Ishikawa (cell line): ENCODE measurements at regions not wholly inside any gene's neighbourhood (a gene's known extent, or its start where the extent isn't known, plus 50 kb on each side); places are given as distances from the start of the nearest gene placed in this dataset.

Source experiments
- CEBPB ChIP-seq: IDR thresholded peaks from 2 replicates; pipeline ENCODE4 v1.6.1; 2012
- CREB1 ChIP-seq: IDR thresholded peaks from 2 replicates; pipeline ENCODE4 v1.6.1; 2012; ENCODE audit warnings: low read depth
- EGR1 ChIP-seq: IDR thresholded peaks from 2 replicates; pipeline ENCODE4 v1.6.1; 2012
- EP300 ChIP-seq: IDR thresholded peaks from 2 replicates; pipeline ENCODE4 v1.6.1; 2012; ENCODE audit warnings: borderline replicate concordance
- FOXM1 ChIP-seq: IDR thresholded peaks from 2 replicates; pipeline ENCODE4 v1.6.1; 2012; ENCODE audit warnings: low read depth, borderline replicate concordance
- NFIC ChIP-seq: IDR thresholded peaks from 2 replicates; pipeline ENCODE4 v1.6.1; 2012
- RAD21 ChIP-seq: IDR thresholded peaks from 2 replicates; pipeline ENCODE4 v1.6.1; 2012; ENCODE audit warnings: low read depth
- TAF1 ChIP-seq: IDR thresholded peaks from 2 replicates; pipeline ENCODE4 v1.6.1; 2012; ENCODE audit warnings: low read depth, mild to moderate bottlenecking
- TCF12 ChIP-seq: IDR thresholded peaks from 2 replicates; pipeline ENCODE4 v1.6.1; 2012; ENCODE audit warnings: low read depth
- TEAD4 ChIP-seq: IDR thresholded peaks from 2 replicates; pipeline ENCODE4 v1.6.1; 2012
- USF1 ChIP-seq: IDR thresholded peaks from 2 replicates; pipeline ENCODE4 v1.6.1; 2012
- YY1 ChIP-seq: IDR thresholded peaks from 2 replicates; pipeline ENCODE4 v1.6.1; 2012; ENCODE audit warnings: low read depth
- ZBTB7A ChIP-seq: IDR thresholded peaks from 2 replicates; pipeline ENCODE4 v1.6.1; 2012; ENCODE audit warnings: low read depth
- TF ChIP-seq, protein P1 (sequence below): IDR thresholded peaks from 2 replicates; pipeline ENCODE4 v1.6.1; 2012
- TF ChIP-seq, protein P2 (sequence below): IDR thresholded peaks from 2 replicates; pipeline ENCODE4 v1.6.1; 2012; ENCODE audit warnings: low read depth, mild to moderate bottlenecking

GRCh38 chr16:73872856-73873255 lies 423.8 kb upstream of the PSMD7 start:
- TF ChIP-seq RAD21, result no peak
- no peak for TF ChIP-seq CEBPB
- no peak for TF ChIP-seq NFIC
- TF ChIP-seq FOXM1, result no peak
- no peak for TF ChIP-seq TAF1
- TF ChIP-seq TCF12, result no peak
- no peak for TF ChIP-seq TEAD4
- no peak for TF ChIP-seq EP300
- TF ChIP-seq YY1, result no peak
- TF ChIP-seq, protein P1, sequence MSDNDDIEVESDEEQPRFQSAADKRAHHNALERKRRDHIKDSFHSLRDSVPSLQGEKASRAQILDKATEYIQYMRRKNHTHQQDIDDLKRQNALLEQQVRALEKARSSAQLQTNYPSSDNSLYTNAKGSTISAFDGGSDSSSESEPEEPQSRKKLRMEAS, result no peak
- TF ChIP-seq, protein P2, sequence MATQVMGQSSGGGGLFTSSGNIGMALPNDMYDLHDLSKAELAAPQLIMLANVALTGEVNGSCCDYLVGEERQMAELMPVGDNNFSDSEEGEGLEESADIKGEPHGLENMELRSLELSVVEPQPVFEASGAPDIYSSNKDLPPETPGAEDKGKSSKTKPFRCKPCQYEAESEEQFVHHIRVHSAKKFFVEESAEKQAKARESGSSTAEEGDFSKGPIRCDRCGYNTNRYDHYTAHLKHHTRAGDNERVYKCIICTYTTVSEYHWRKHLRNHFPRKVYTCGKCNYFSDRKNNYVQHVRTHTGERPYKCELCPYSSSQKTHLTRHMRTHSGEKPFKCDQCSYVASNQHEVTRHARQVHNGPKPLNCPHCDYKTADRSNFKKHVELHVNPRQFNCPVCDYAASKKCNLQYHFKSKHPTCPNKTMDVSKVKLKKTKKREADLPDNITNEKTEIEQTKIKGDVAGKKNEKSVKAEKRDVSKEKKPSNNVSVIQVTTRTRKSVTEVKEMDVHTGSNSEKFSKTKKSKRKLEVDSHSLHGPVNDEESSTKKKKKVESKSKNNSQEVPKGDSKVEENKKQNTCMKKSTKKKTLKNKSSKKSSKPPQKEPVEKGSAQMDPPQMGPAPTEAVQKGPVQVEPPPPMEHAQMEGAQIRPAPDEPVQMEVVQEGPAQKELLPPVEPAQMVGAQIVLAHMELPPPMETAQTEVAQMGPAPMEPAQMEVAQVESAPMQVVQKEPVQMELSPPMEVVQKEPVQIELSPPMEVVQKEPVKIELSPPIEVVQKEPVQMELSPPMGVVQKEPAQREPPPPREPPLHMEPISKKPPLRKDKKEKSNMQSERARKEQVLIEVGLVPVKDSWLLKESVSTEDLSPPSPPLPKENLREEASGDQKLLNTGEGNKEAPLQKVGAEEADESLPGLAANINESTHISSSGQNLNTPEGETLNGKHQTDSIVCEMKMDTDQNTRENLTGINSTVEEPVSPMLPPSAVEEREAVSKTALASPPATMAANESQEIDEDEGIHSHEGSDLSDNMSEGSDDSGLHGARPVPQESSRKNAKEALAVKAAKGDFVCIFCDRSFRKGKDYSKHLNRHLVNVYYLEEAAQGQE, result no peak

- TF ChIP-seq FOXM1 (no peak), NFIC (no peak), CREB1 (no peak), EGR1 (no peak), RAD21 (no peak), TCF12 (no peak), CEBPB (no peak), ZBTB7A (no peak), USF1 (no peak), TAF1 (no peak), TEAD4 (no peak), EP300 (no peak), YY1 (no peak)
- TF ChIP-seq, protein P2, result no peak
- TF ChIP-seq, protein P1, result no peak
Measured at GRCh38 chr16:73871088-73871733, 425.4 kb upstream of the PSMD7 start.

- no peak for TF ChIP-seq ZBTB7A
- TF ChIP-seq, protein P1, result no peak
- TF ChIP-seq CREB1, result no peak
- no peak for TF ChIP-seq EP300
- TF ChIP-seq FOXM1, result no peak
- TF ChIP-seq TCF12, result no peak
- TF ChIP-seq, protein P2, result no peak
- no peak for TF ChIP-seq TAF1
- TF ChIP-seq CEBPB, result no peak
- TF ChIP-seq USF1, result no peak
- TF ChIP-seq NFIC, result no peak
- TF ChIP-seq EGR1, result no peak
- no peak for TF ChIP-seq YY1
- no peak for TF ChIP-seq RAD21
Measured at GRCh38 chr16:73869126-73869525, 427.5 kb upstream of the PSMD7 start.

DNA sequence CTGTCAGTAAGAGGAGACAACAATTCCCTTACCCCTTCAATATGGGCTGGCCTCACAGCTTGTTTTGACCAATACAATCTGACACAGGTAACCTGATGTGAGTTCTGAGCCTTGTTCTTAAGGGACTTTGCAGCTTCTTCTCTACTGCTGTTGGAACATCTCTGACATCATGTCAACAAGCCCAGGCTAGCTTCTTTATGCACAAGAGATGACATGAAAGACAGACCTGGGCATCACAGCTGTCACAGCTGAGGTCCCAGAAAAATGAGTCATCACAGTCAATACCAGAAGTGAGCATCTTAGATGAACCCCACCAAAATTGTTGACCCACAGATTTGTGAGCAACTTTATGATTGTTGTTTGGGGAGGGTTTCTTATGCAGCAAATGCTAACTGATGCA lies 431.7 kb upstream of the PSMD7 start:
- TF ChIP-seq TCF12 (no peak), CEBPB (no peak), EGR1 (no peak), CREB1 (no peak), ZBTB7A (no peak), NFIC (no peak), FOXM1 (no peak)
- TF ChIP-seq, protein P2, result no peak
